Ishikawa (cell line): ENCODE measurements at regions not wholly inside any gene's neighbourhood (a gene's known extent, or its start where the extent isn't known, plus 50 kb on each side); places are given as distances from the start of the nearest gene placed in this dataset.

Source experiments
- CREB1 ChIP-seq: IDR thresholded peaks from 2 replicates; pipeline ENCODE4 v1.6.1; 2012; ENCODE audit warnings: low read depth
- FOXM1 ChIP-seq: IDR thresholded peaks from 2 replicates; pipeline ENCODE4 v1.6.1; 2012; ENCODE audit warnings: low read depth, borderline replicate concordance
- RAD21 ChIP-seq: IDR thresholded peaks from 2 replicates; pipeline ENCODE4 v1.6.1; 2012; ENCODE audit warnings: low read depth
- TEAD4 ChIP-seq: IDR thresholded peaks from 2 replicates; pipeline ENCODE4 v1.6.1; 2012
- YY1 ChIP-seq: IDR thresholded peaks from 2 replicates; pipeline ENCODE4 v1.6.1; 2012; ENCODE audit warnings: low read depth
- ZBTB7A ChIP-seq: IDR thresholded peaks from 2 replicates; pipeline ENCODE4 v1.6.1; 2012; ENCODE audit warnings: low read depth
- TF ChIP-seq, protein P1 (sequence below): IDR thresholded peaks from 2 replicates; pipeline ENCODE4 v1.6.1; 2012; ENCODE audit warnings: low read depth, mild to moderate bottlenecking

- no peak for TF ChIP-seq CREB1
- no peak for TF ChIP-seq FOXM1
- TF ChIP-seq YY1: no peak
- no peak for TF ChIP-seq RAD21
- TF ChIP-seq TEAD4: no peak
- TF ChIP-seq ZBTB7A: no peak
- TF ChIP-seq, protein P1, sequence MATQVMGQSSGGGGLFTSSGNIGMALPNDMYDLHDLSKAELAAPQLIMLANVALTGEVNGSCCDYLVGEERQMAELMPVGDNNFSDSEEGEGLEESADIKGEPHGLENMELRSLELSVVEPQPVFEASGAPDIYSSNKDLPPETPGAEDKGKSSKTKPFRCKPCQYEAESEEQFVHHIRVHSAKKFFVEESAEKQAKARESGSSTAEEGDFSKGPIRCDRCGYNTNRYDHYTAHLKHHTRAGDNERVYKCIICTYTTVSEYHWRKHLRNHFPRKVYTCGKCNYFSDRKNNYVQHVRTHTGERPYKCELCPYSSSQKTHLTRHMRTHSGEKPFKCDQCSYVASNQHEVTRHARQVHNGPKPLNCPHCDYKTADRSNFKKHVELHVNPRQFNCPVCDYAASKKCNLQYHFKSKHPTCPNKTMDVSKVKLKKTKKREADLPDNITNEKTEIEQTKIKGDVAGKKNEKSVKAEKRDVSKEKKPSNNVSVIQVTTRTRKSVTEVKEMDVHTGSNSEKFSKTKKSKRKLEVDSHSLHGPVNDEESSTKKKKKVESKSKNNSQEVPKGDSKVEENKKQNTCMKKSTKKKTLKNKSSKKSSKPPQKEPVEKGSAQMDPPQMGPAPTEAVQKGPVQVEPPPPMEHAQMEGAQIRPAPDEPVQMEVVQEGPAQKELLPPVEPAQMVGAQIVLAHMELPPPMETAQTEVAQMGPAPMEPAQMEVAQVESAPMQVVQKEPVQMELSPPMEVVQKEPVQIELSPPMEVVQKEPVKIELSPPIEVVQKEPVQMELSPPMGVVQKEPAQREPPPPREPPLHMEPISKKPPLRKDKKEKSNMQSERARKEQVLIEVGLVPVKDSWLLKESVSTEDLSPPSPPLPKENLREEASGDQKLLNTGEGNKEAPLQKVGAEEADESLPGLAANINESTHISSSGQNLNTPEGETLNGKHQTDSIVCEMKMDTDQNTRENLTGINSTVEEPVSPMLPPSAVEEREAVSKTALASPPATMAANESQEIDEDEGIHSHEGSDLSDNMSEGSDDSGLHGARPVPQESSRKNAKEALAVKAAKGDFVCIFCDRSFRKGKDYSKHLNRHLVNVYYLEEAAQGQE: no peak
Observed at GRCh38 chr6:63430985-63431519, 111.3 kb upstream of the LGSN start.
